Activated naive CD4-positive, alpha-beta T cell treated with anti-CD3 and anti-CD28 coated beads, Interleukin-2, amount 50 U/mL, for 72 hours (primary cell): ENCODE measurements at regions not wholly inside any gene's neighbourhood (a gene's known extent, or its start where the extent isn't known, plus 50 kb on each side); places are given as distances from the start of the nearest gene placed in this dataset.
A peak's percentile ranks its signal among the peaks of the same experiment; 100 is the strongest.

Experiments used
- ATAC-seq, 2 donors: fragments of 150-1000 bp; cut with Tn5 transposase; 2 replicates each; pipeline ENCODE4 v1.10.0; 2021; ENCODE audit warnings: mild to moderate bottlenecking in 2 of 2, moderate library complexity in 2 of 2
- DNase-seq, 2 donors: peaks; one replicate each; pipeline ENCODE4 v3.0.0; 2021 to 2022; ENCODE audit warnings: low spot score in 2 of 2
- H3K27ac Mint-ChIP-seq, 2 donors: one replicate each; pipeline ENCODE4 v1.8.0; 2022; ENCODE audit warnings: mild to moderate bottlenecking in 2 of 2, mixed read lengths in 2 of 2
- H3K36me3 Mint-ChIP-seq, 2 donors: one replicate each; pipeline ENCODE4 v1.8.0; 2022; ENCODE audit warnings: mixed read lengths in 2 of 2
- H3K9me3 Mint-ChIP-seq, 2 donors: one replicate each; pipeline ENCODE4 v1.8.0; 2022; ENCODE audit warnings: mixed read lengths in 2 of 2

- H3K27ac Mint-ChIP-seq = no peak overlapping the region
- ATAC-seq (no peak), DNase-seq (no peak)
- peaks cover 4 to 6% of the 10 kb centered on the region in 2 donors for H3K36me3 Mint-ChIP-seq
- H3K9me3 Mint-ChIP-seq = peaks cover 0 to 3% of the 10 kb centered on the region in 2 donors
Observed at GRCh38 chr17:56026915-56027314, 126.4 kb upstream of the ANKFN1 start.

DNA sequence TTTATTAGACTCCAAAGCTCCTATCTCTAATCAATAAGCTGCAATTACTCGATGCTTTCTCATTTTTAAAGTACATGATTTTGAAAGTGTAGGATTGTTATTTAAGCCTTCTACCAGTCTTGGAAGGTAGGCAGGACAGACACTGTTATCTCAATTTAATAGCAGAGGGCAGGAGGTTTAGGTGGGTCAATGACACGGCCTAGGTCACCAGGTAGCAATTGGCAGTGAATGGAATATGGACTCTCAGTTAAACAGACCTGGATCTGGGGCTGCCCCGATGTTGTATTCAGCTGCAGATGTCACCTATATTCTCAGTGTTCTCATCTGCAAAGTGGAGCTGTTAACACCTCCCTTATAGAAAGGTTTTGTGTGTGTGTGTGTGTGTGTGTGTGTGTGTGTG lies 124.4 kb upstream of the ANKFN1 start:
- no peaks in the 10 kb centered on the region for H3K9me3 Mint-ChIP-seq
- H3K27ac Mint-ChIP-seq = no peak overlapping the region
- DNase-seq = no peak
- H3K36me3 Mint-ChIP-seq = peaks cover 0 to 7% of the 10 kb centered on the region in 2 donors
- ATAC-seq = no peak

DNA sequence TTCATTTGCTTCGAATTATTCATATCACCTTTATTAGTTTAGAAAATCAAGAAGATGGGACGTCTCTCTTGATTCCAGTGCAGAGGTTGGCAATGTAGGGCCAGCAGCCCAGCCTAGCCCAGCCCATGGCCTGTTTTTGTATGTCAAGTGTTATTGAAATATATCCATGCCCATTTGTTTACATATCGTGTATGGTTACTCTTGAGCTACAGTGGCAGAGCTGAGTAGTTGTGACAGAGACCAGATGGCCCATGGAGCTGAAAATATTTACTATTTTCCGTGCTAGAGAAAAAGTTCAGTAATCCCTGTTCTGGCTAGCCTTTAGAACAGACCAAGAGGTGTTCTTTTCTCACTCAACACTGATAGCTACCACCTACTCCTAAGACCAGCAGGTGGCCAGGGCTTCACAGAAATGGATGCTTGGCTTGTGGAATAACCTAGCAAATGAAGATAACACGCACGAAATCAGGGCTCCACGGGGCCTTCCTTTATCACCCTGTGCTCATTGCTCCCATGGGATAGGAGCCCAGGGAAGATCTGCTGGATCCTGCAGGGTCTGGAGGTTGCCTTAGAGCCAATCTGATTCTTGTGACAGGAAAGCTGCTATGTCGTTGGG lies 123.2 kb upstream of the ANKFN1 start:
- Mint-ChIP-seq H3K27ac (no peak overlapping the region), H3K9me3 (no peaks in the 10 kb centered on the region), H3K36me3 (peaks cover 0 to 7% of the 10 kb centered on the region in 2 donors)
- no peak for ATAC-seq
- no peak for DNase-seq

GRCh38 chr17:56031636-56032035 lies 121.6 kb upstream of the ANKFN1 start:
- Mint-ChIP-seq H3K27ac (no peak overlapping the region), H3K36me3 (peaks cover 0 to 7% of the 10 kb centered on the region in 2 donors), H3K9me3 (no peaks in the 10 kb centered on the region)
- DNase-seq (no peak), ATAC-seq (peak; percentile 44 to 63)

GRCh38 chr17:56034197-56034635 lies 119.1 kb upstream of the ANKFN1 start:
- peaks cover 0 to 7% of the 10 kb centered on the region in 2 donors for H3K36me3 Mint-ChIP-seq
- ATAC-seq (no peak), DNase-seq (no peak)
- no peak overlapping the region for H3K27ac Mint-ChIP-seq
- H3K9me3 Mint-ChIP-seq = no peaks in the 10 kb centered on the region

GRCh38 chr17:56038131-56038530 lies 115.1 kb upstream of the ANKFN1 start:
- Mint-ChIP-seq H3K36me3 (no peaks in the 10 kb centered on the region), H3K27ac (no peak overlapping the region), H3K9me3 (no peaks in the 10 kb centered on the region)
- ATAC-seq (no peak), DNase-seq (no peak)

DNA sequence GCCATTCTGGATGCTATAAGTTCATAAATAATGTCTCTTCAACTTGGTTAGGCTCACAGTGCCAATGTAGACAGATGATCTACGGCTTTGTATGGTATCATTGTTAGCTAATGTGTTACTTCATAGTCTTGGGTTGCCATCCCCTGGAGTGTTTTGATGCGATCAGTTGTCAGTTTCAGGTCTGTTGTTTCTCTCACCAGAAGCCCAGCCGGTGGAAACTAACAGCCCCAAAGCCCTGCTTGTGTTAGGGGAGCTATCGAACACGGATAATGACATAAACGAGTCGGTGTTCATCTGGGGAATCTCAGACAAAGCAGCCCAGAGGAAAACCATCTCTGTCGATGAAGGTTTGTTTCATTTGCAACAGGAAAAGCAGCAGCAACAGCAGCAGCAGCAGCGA lies 107.4 kb upstream of the ANKFN1 start:
- Mint-ChIP-seq H3K9me3 (no peaks in the 10 kb centered on the region), H3K36me3 (no peaks in the 10 kb centered on the region), H3K27ac (no peak overlapping the region)
- ATAC-seq (no peak), DNase-seq (no peak)

DNA sequence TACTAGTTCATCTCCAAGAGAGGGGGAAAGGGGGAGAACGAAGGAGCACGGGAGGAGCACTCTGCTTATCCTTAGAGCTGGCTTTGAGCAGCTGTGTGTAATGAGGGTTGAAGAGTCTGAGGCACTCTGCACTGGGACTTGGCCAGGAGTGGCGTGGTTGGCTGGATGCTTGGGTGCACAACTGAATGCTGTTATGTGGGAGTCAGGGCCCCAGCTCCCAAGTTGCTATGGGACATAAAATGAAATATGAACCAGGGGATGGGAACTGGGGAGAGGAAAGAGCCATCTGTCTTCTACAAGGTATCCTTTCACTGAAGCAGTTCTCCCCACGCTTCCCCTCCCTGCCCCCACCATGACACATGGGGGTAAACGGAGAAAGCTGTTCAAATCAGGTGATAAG lies 105.9 kb upstream of the ANKFN1 start:
- H3K36me3 Mint-ChIP-seq = no peaks in the 10 kb centered on the region
- H3K9me3 Mint-ChIP-seq = no peaks in the 10 kb centered on the region
- no peak overlapping the region for H3K27ac Mint-ChIP-seq
- DNase-seq (no peak), ATAC-seq (no peak)

- H3K27ac Mint-ChIP-seq = no peak overlapping the region
- ATAC-seq = no peak
- H3K9me3 Mint-ChIP-seq = peaks cover 4 to 6% of the 10 kb centered on the region in 2 donors
- DNase-seq = no peak
- peaks cover under 1 to 4% of the 10 kb centered on the region in 2 donors for H3K36me3 Mint-ChIP-seq
Observed at GRCh38 chr17:56057869-56058268, 95.4 kb upstream of the ANKFN1 start.

DNA sequence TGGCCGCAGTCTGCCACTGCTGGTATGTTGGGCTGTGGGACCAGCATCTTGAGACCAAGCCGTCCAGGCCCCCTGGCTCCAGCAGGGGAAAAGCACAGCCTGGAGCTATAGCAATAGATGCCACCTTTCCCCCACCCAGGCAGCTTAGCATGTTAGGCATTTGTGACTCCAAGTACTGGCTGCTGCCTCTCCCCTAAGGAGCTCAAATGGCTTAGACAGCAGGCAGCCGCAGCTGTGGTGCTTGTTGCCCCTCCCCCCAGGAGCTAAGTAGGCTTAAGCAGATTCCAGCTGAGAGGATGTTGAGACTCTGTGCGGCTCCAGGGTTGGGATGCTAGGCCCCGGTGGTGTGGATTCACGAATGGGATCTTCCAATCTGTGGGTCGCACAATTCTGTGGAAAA lies 88.8 kb upstream of the ANKFN1 start:
- no peak for DNase-seq
- peaks cover 19 to 21% of the 10 kb centered on the region in 2 donors for H3K9me3 Mint-ChIP-seq
- peaks cover 12 to 16% of the 10 kb centered on the region in 2 donors for H3K36me3 Mint-ChIP-seq
- ATAC-seq = no peak
- no peak overlapping the region for H3K27ac Mint-ChIP-seq

- H3K36me3 Mint-ChIP-seq = no peaks in the 10 kb centered on the region
- H3K9me3 Mint-ChIP-seq = peaks cover 11 to 21% of the 10 kb centered on the region in 2 donors
- ATAC-seq = no peak
- no peak overlapping the region for H3K27ac Mint-ChIP-seq
- DNase-seq = no peak
Observed at GRCh38 chr17:56074361-56074890, 78.8 kb upstream of the ANKFN1 start.

DNA sequence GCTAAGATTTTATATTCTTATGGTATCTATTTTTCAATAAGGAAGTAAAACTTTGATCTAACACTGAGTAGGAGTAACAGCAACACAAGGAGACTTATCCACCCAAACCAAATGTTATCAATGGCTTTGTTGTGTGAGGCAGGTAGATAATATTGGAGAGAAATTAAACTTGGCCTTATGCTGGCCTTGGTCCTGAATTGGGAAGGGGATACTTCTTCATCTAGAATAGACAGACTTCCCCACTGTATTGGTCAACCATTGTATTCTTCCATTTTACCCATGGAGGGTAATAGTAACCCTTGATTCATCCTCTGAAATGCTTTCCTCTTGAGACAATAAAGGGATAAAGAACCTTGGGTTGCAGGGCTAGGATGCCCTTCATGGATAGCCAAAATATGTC lies 76.3 kb upstream of the ANKFN1 start:
- no peak overlapping the region for H3K27ac Mint-ChIP-seq
- no peak for DNase-seq
- no peak for ATAC-seq
- no peaks in the 10 kb centered on the region for H3K36me3 Mint-ChIP-seq
- peaks cover 11 to 14% of the 10 kb centered on the region in 2 donors for H3K9me3 Mint-ChIP-seq

- no peaks in the 10 kb centered on the region for H3K36me3 Mint-ChIP-seq
- ATAC-seq (no peak), DNase-seq (no peak)
- H3K27ac Mint-ChIP-seq = no peak overlapping the region
- H3K9me3 Mint-ChIP-seq = peaks cover 3 to 4% of the 10 kb centered on the region in 2 donors
Observed at GRCh38 chr17:56083475-56083874, 69.8 kb upstream of the ANKFN1 start.

GRCh38 chr17:56085576-56086267 lies 67.6 kb upstream of the ANKFN1 start:
- DNase-seq (no peak), ATAC-seq (no peak)
- Mint-ChIP-seq H3K27ac (no peak overlapping the region), H3K9me3 (peaks cover 0 to 3% of the 10 kb centered on the region in 2 donors), H3K36me3 (no peaks in the 10 kb centered on the region)

DNA sequence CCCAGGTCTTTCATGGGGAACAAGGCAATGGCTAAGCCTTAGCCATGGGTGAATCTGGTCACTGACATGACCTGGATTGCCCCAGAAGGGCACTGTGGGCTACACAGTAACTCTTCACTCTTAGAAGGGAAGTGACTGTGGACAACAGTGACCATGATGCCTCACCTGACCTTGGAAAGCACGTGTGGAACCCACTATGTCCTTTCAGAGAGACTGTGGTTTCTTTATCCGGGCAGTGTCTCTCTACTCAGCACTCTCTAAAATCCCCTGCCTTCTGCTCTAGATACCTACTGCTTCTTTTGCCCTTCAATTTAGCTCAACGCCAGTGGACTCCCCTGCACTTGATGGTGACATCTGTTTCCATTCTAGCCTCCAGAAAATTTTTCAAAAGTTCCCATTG lies 66.1 kb upstream of the ANKFN1 start:
- DNase-seq = no peak
- Mint-ChIP-seq H3K36me3 (no peaks in the 10 kb centered on the region), H3K27ac (no peak overlapping the region), H3K9me3 (peaks cover 0 to 3% of the 10 kb centered on the region in 2 donors)
- no peak for ATAC-seq

- ATAC-seq (no peak), DNase-seq (no peak)
- Mint-ChIP-seq H3K9me3 (peaks cover 0 to 3% of the 10 kb centered on the region in 2 donors), H3K36me3 (no peaks in the 10 kb centered on the region), H3K27ac (no peak overlapping the region)
Observed at GRCh38 chr17:56096026-56096810, 57.1 kb upstream of the ANKFN1 start.

DNA sequence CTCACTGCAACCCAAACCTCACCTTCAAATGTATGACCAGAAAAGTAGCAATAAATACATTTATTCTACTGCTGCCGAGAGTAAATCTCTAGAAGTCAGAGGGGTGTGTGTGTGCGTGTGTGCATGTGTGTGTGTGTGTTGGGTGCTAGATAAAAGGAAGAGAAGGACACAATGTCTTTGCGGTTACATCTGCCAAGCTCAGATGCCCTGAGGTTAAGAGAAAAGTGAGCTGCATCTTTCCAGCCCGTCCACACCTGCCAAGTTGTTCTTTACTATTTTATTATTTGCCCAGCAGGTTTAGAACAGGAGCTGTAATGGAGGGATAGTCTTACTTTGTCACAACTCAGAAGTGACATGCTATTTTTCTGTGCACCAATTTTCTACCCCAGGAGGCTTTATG lies 54.5 kb upstream of the ANKFN1 start:
- peaks cover 0 to 3% of the 10 kb centered on the region in 2 donors for H3K9me3 Mint-ChIP-seq
- ATAC-seq (no peak), DNase-seq (no peak)
- H3K27ac Mint-ChIP-seq = no peak overlapping the region
- H3K36me3 Mint-ChIP-seq = no peaks in the 10 kb centered on the region
